ENCODE measurements at regions not wholly inside any gene's neighbourhood (a gene's known extent, or its start where the extent isn't known, plus 50 kb on each side); places are given as distances from the start of the nearest gene placed in this dataset.
A peak's percentile ranks its signal among the peaks of the same experiment; 100 is the strongest.
"Not testable (repeated sequence)": the region's sequence is repeated elsewhere in the genome, so short reads cannot be mapped to it uniquely, and the experiment has no call there.

- no peak for DNase-seq (ENCODE audit: low read depth)
Observed at GRCh38 chr16:17747081-17747756, 276.5 kb upstream of the XYLT1 start.

GRCh38 chr16:17744921-17745572 lies 274.3 kb upstream of the XYLT1 start:
- DNase-seq (ENCODE audit: low read depth) = peak; percentile 54

- DNase-seq (ENCODE audit: low read depth) = no peak
Observed at GRCh38 chr16:17743578-17743977, 272.8 kb upstream of the XYLT1 start.

- DNase-seq (ENCODE audit: low read depth) = no peak
Observed at GRCh38 chr16:17743158-17743557, 272.4 kb upstream of the XYLT1 start.

GRCh38 chr16:17735099-17735498 lies 264.3 kb upstream of the XYLT1 start:
- not testable (repeated sequence) for DNase-seq (ENCODE audit: low read depth)

GRCh38 chr16:17729820-17730219 lies 259.1 kb upstream of the XYLT1 start:
- no peak for DNase-seq (ENCODE audit: low read depth)

- no peak for DNase-seq (ENCODE audit: low read depth)
Observed at GRCh38 chr16:17728196-17728595, 257.4 kb upstream of the XYLT1 start.

- DNase-seq (ENCODE audit: low read depth) = peak; percentile 86
Observed at GRCh38 chr16:17724242-17724898, 253.6 kb upstream of the XYLT1 start.

GRCh38 chr16:17723531-17724134 lies 252.9 kb upstream of the XYLT1 start:
- DNase-seq (ENCODE audit: low read depth) = peak; percentile 73

GRCh38 chr16:17718495-17718894 lies 247.7 kb upstream of the XYLT1 start:
- no peak for DNase-seq (ENCODE audit: low read depth)

- DNase-seq (ENCODE audit: low read depth) = no peak
Observed at GRCh38 chr16:17705847-17706246, 235.1 kb upstream of the XYLT1 start.

- DNase-seq (ENCODE audit: low read depth) = no peak
Observed at GRCh38 chr16:17696616-17697015, 225.9 kb upstream of the XYLT1 start.

- DNase-seq (ENCODE audit: low read depth) = no peak
Observed at GRCh38 chr16:17692484-17692883, 221.7 kb upstream of the XYLT1 start.

- no peak for DNase-seq (ENCODE audit: low read depth)
Observed at GRCh38 chr16:17691899-17692176, 221.1 kb upstream of the XYLT1 start.

- DNase-seq (ENCODE audit: low read depth) = no peak
Observed at GRCh38 chr16:17691106-17691898, 220.5 kb upstream of the XYLT1 start.

GRCh38 chr16:17685447-17685846 lies 214.7 kb upstream of the XYLT1 start:
- no peak for DNase-seq (ENCODE audit: low read depth)

GRCh38 chr16:17683281-17683680 lies 212.5 kb upstream of the XYLT1 start:
- DNase-seq (ENCODE audit: low read depth) = no peak

- DNase-seq (ENCODE audit: low read depth) = no peak
Observed at GRCh38 chr16:17676171-17676570, 205.4 kb upstream of the XYLT1 start.

- DNase-seq (ENCODE audit: low read depth) = no peak
Observed at GRCh38 chr16:17668386-17668785, 197.6 kb upstream of the XYLT1 start.

- DNase-seq (ENCODE audit: low read depth) = peak; percentile 53
Observed at GRCh38 chr16:17666293-17666692, 195.5 kb upstream of the XYLT1 start.

GRCh38 chr16:17658881-17659280 lies 188.1 kb upstream of the XYLT1 start:
- DNase-seq (ENCODE audit: low read depth) = peak; percentile 52

GRCh38 chr16:17657045-17657444 lies 186.3 kb upstream of the XYLT1 start:
- no peak for DNase-seq (ENCODE audit: low read depth)

Measured in M059J (cell line).